IMR-90 (cell line): ENCODE measurements at regions not wholly inside any gene's neighbourhood (a gene's known extent, or its start where the extent isn't known, plus 50 kb on each side); places are given as distances from the start of the nearest gene placed in this dataset.

Experiments
- ATAC-seq: fragments of 200-7000 bp; cut with Tn5 transposase; 2 replicates; pipeline ENCODE4 v1.9.1; 2020; ENCODE audit warnings: low read depth, mild to moderate bottlenecking, moderate library complexity
- BruUV-seq: library from RNA; stranded (reverse); fragments of 400-500 nt; replicated peaks from 2 replicates; lab custom pipeline; 2021; lab: Mats Ljungman, UMichigan
- CTCF ChIA-PET: fragments of 300-600 bp; formaldehyde crosslinking; extraction: SDS; loops from one replicate; lab custom pipeline; 2021; ENCODE audit warnings: antibody characterized with exemption; lab: Yijun Ruan, JAX
- POLR2A ChIA-PET: fragments of 300-600 bp; sonication (Branson Sonifier 250); formaldehyde crosslinking; loops from one replicate; lab custom pipeline; 2022; ENCODE audit warnings: antibody characterized with exemption; ENCODE audit not compliant: unreplicated experiment; lab: Charles Lee
- DNase-seq: peaks from one replicate; pipeline ENCODE4 v3.0.0; 2013
- H2AFZ ChIP-seq: replicated peaks from 2 replicates; pipeline ENCODE3; 2013; ENCODE audit warnings: low read length, mild to moderate bottlenecking; ENCODE audit not compliant: poor library complexity
- H2AK5ac ChIP-seq: 2 replicates; pipeline ENCODE4 v1.6.1; 2013; ENCODE audit warnings: low read depth, low read length, inconsistent platforms
- H2AK9ac ChIP-seq: replicated peaks from 2 replicates; pipeline ENCODE3; 2013; ENCODE audit warnings: mild to moderate bottlenecking, low read depth, low read length, moderate library complexity; ENCODE audit not compliant: poor library complexity
- H2BK120ac ChIP-seq: 2 replicates; pipeline ENCODE4 v1.6.1; 2013; ENCODE audit warnings: low read depth, low read length, inconsistent platforms
- H2BK15ac ChIP-seq: 3 replicates; pipeline ENCODE4 v1.6.1; 2013; ENCODE audit warnings: low read depth, low read length, inconsistent platforms
- H2BK20ac ChIP-seq: 2 replicates; pipeline ENCODE4 v1.6.1; 2013; ENCODE audit warnings: low read depth, mild to moderate bottlenecking, inconsistent platforms, low read length, moderate library complexity
- H2BK5ac ChIP-seq: 2 replicates; pipeline ENCODE4 v1.6.1; 2013; ENCODE audit warnings: mild to moderate bottlenecking, low read depth, low read length, inconsistent platforms; ENCODE audit not compliant: poor library complexity, severe bottlenecking
- H3K14ac ChIP-seq: replicated peaks from 2 replicates; pipeline ENCODE4 v1.6.1; 2013; ENCODE audit warnings: low read depth, low read length, inconsistent platforms
- H3K18ac ChIP-seq: 2 replicates; pipeline ENCODE4 v1.6.1; 2013; ENCODE audit warnings: low read depth, low read length, control low read depth
- H3K23ac ChIP-seq: 2 replicates; pipeline ENCODE4 v1.6.1; 2013; ENCODE audit warnings: low read depth, low read length, inconsistent platforms
- H3K27ac ChIP-seq: 2 replicates; pipeline ENCODE4 v1.5.1; 2013; ENCODE audit warnings: mild to moderate bottlenecking, control low read depth, low read length; ENCODE audit not compliant: insufficient read depth
- H3K27me3 ChIP-seq: 2 replicates; pipeline ENCODE4 v1.6.1; 2013; ENCODE audit warnings: low read length; ENCODE audit not compliant: control insufficient read depth, insufficient read depth
- H3K36me3 ChIP-seq: 2 replicates; pipeline ENCODE4 v1.6.1; 2013; ENCODE audit warnings: low read length, mixed read lengths; ENCODE audit not compliant: control insufficient read depth, insufficient read depth
- H3K4ac ChIP-seq: 2 replicates; pipeline ENCODE4 v1.6.1; 2013; ENCODE audit warnings: low read depth, low read length, inconsistent platforms
- H3K4me1 ChIP-seq: 2 replicates; pipeline ENCODE4 v1.6.1; 2013; ENCODE audit warnings: low read length, mixed read lengths; ENCODE audit not compliant: control insufficient read depth, insufficient read depth
- H3K4me2 ChIP-seq: 2 replicates; pipeline ENCODE4 v1.6.1; 2013; ENCODE audit warnings: low read depth, mild to moderate bottlenecking, control low read depth, low read length, moderate library complexity
- H3K4me3 ChIP-seq: 2 replicates; pipeline ENCODE4 v1.5.1; 2013; ENCODE audit warnings: low read depth, mild to moderate bottlenecking, control low read depth, low read length, moderate library complexity; ENCODE audit not compliant: insufficient read depth
- H3K56ac ChIP-seq: 2 replicates; pipeline ENCODE4 v1.6.1; 2013; ENCODE audit warnings: low read length, inconsistent platforms; ENCODE audit not compliant: insufficient read depth; ENCODE audit errors: extremely low read depth
- H3K79me1 ChIP-seq, 2 experiments: 2 replicates each; pipeline ENCODE4 v1.6.1; 2013; ENCODE audit warnings: low read length in 2 of 2, inconsistent platforms in 1 of 2, low read depth in 1 of 2
- H3K9ac ChIP-seq: 2 replicates; pipeline ENCODE4 v1.6.1; 2013; ENCODE audit warnings: low read depth, low read length, control low read depth
- H3K9me1 ChIP-seq: 2 replicates; pipeline ENCODE4 v1.6.1; 2013; ENCODE audit warnings: low read length, inconsistent platforms; ENCODE audit not compliant: insufficient read depth
- H3K9me3 ChIP-seq: 2 replicates; pipeline ENCODE4 v1.6.1; 2013; ENCODE audit warnings: low read length; ENCODE audit not compliant: control insufficient read depth, insufficient read depth
- H4K20me1 ChIP-seq: 2 replicates; pipeline ENCODE4 v1.6.1; 2013; ENCODE audit warnings: low read length, inconsistent platforms; ENCODE audit not compliant: insufficient read depth
- H4K5ac ChIP-seq: 2 replicates; pipeline ENCODE4 v1.6.1; 2013; ENCODE audit warnings: mild to moderate bottlenecking, low read depth, low read length, control low read depth
- H4K8ac ChIP-seq, 2 experiments: 2 replicates each; pipeline ENCODE4 v1.6.1; 2013; ENCODE audit warnings: low read depth in 2 of 2, low read length in 2 of 2, control low read depth in 1 of 2, inconsistent platforms in 1 of 2
- H4K91ac ChIP-seq: 2 replicates; pipeline ENCODE4 v1.6.1; 2013; ENCODE audit warnings: low read depth, low read length, inconsistent platforms; ENCODE audit not compliant: insufficient read depth
- BHLHE40 ChIP-seq: fragments of 150-350 bp; IDR thresholded peaks from 2 replicates; pipeline ENCODE4 v1.6.1; 2016; ENCODE audit warnings: mild to moderate bottlenecking, low read depth, low read length
- CTCF ChIP-seq: conservative IDR thresholded peaks from 2 replicates; pipeline ENCODE4 v1.5.1; 2012; ENCODE audit warnings: mild to moderate bottlenecking, low read depth, low read length, improper control_type of control experiment
- FOS ChIP-seq: fragments of 150-350 bp; IDR thresholded peaks from 2 replicates; pipeline ENCODE4 v1.6.1; 2016; ENCODE audit warnings: low read depth, low read length
- MAZ ChIP-seq: IDR thresholded peaks from 2 replicates; pipeline ENCODE4 v1.6.1; 2012; ENCODE audit warnings: low read depth, mild to moderate bottlenecking, low read length, improper control_type of control experiment, moderate library complexity, borderline replicate concordance
- POLR2A ChIP-seq: IDR thresholded peaks from 2 replicates; pipeline ENCODE4 v1.6.1; 2012; ENCODE audit warnings: mild to moderate bottlenecking, low read depth, low read length
- SMC3 ChIP-seq: fragments of 150-350 bp; IDR thresholded peaks from 2 replicates; pipeline ENCODE4 v1.6.1; 2016; ENCODE audit warnings: low read depth, mild to moderate bottlenecking, antibody characterized with exemption, low read length, moderate library complexity
- USF2 ChIP-seq: fragments of 150-350 bp; IDR thresholded peaks from 2 replicates; pipeline ENCODE4 v1.6.1; 2017; ENCODE audit warnings: mild to moderate bottlenecking, antibody characterized with exemption, low read length, low read depth
- WGBS, 2 experiments: methylation state at CpG; one replicate each; pipeline versions ENCODE4 v1.1.5 to v1.1.7; 2013; ENCODE audit warnings: missing lambda C conversion rate in 2 of 2; ENCODE audit not compliant: insufficient read length in 1 of 2; ENCODE audit errors: extremely low coverage in 2 of 2; 5-methylcytosine and 5-hydroxymethylcytosine counted together
- dilution Hi-C: fragments of 300-500 bp; cut with HindIII; formaldehyde crosslinking; loops from one replicate; pipeline ENCODE4 v1.14.3; 2018; ENCODE audit warnings: low sequenced_read_pairs; ENCODE audit not compliant: unreplicated experiment
- in situ Hi-C: fragments of 300-500 bp; cut with MboI; formaldehyde crosslinking; loops from 3 replicates; pipeline ENCODE4 v1.14.3; 2019; ENCODE audit warnings: low sequenced_read_pairs, inconsistent platforms, mixed read lengths
- intact Hi-C: fragments of 100-400 bp; cut with micrococcal nuclease; formaldehyde crosslinking; loops from 2 replicates; pipeline ENCODE4 v1.10.0; 2022

- Histone ChIP-seq H3K36me3 (no peaks in the 10 kb centered on the region), H3K27ac (no peak overlapping the region), H2AFZ (no peak overlapping the region), H3K79me1 (no peaks in the 10 kb centered on the region), H3K27me3 (peaks cover 9% of the 10 kb centered on the region), H3K4ac (no peak overlapping the region), H2BK120ac (peak overlapping the region; percentile 49; the same call in 1 of the 2 replicates), H3K14ac (0 out of 2 replicates have a peak overlapping the region, but pooled peaks have one; percentile 23), H3K9ac (no peak overlapping the region), H3K9me3 (no peaks in the 10 kb centered on the region), H2BK15ac (no peak overlapping the region; the same call in 2 of the 3 replicates), H2BK5ac (no peak overlapping the region), H2AK9ac (no peak overlapping the region), H4K91ac (no peak overlapping the region), H3K4me2 (no peak overlapping the region), H2AK5ac (no peak overlapping the region), H3K4me1 (no peaks in the 10 kb centered on the region), H3K9me1 (no peaks in the 10 kb centered on the region), H4K20me1 (no peaks in the 10 kb centered on the region), H3K56ac (no peak overlapping the region), H3K18ac (no peak overlapping the region), H4K5ac (no peak overlapping the region), H4K8ac (no peak overlapping the region), H2BK20ac (no peak overlapping the region), H3K4me3 (no peak overlapping the region), H3K23ac (no peak overlapping the region)
- BruUV-seq: no TSS peak
- CTCF ChIA-PET: interaction anchor here (0.7 kb wide), 1 partner anchor 80 kb away, joined by 3 read pairs; no protein-coding TSS in a partner anchor
- DNase-seq (no peak), ATAC-seq (no peak)
- POLR2A ChIA-PET: interaction anchor here (0.6 kb wide), 1 partner anchor 148 kb away, joined by 3 read pairs; no protein-coding TSS in a partner anchor
- no CpG with 5 or more reads among the region's 2 CpGs for WGBS, 2 experiments
- intact Hi-C loops (loop anchor here (5.0 kb wide), 1 partner anchor 86 kb away; no protein-coding TSS in a partner anchor), dilution Hi-C loops (no loop called here), in situ Hi-C loops (no loop called here)
- TF ChIP-seq FOS: no peak
- no peak for TF ChIP-seq SMC3
- TF ChIP-seq CTCF: no peak
- TF ChIP-seq POLR2A: no peak
- TF ChIP-seq BHLHE40: no peak
- TF ChIP-seq USF2: no peak
- TF ChIP-seq MAZ: no peak
Measured at GRCh38 chr5:54403121-54403520, 52.4 kb upstream of the HSPB3 start.
